HL-60 (cell line): ENCODE measurements at regions not wholly inside any gene's neighbourhood (a gene's known extent, or its start where the extent isn't known, plus 50 kb on each side); places are given as distances from the start of the nearest gene placed in this dataset.

Experiments used
- DNase-seq, 2 experiments: peaks; one replicate each; pipeline ENCODE4 v3.0.0-alpha.2; 2010 to 2020; ENCODE audit warnings: low read depth in 1 of 2, low spot score in 1 of 2
- H3K27ac ChIP-seq: fragments of 250-450 bp; sonication (Bioruptor Pico); replicated peaks from 2 replicates; pipeline ENCODE4 v1.5.1; 2020; ENCODE audit warnings: mild to moderate bottlenecking, moderate library complexity
- H3K27me3 ChIP-seq: fragments of 250-450 bp; sonication (Bioruptor Pico); 2 replicates; pipeline ENCODE4 v1.5.1; 2021; ENCODE audit warnings: mild to moderate bottlenecking, moderate library complexity; ENCODE audit not compliant: insufficient read depth, poor library complexity, severe bottlenecking
- H3K4me3 ChIP-seq: replicated peaks from 2 replicates; pipeline ENCODE4 v1.5.1; 2011; ENCODE audit warnings: mild to moderate bottlenecking, control low read depth, low read length; ENCODE audit not compliant: insufficient read depth
- GABPA ChIP-seq: IDR thresholded peaks from 2 replicates; pipeline ENCODE4 v1.6.1; 2012; ENCODE audit warnings: low read depth
- POLR2AphosphoS5 ChIP-seq: IDR thresholded peaks from 2 replicates; pipeline ENCODE4 v1.6.1; 2012; ENCODE audit warnings: low read depth
- SPI1 ChIP-seq: IDR thresholded peaks from 2 replicates; pipeline ENCODE4 v1.6.1; 2012; ENCODE audit warnings: low read depth, mild to moderate bottlenecking, borderline replicate concordance
- TF ChIP-seq, protein P1 (sequence below): IDR thresholded peaks from 2 replicates; pipeline ENCODE4 v1.6.1; 2012; ENCODE audit warnings: low read depth; ENCODE audit not compliant: insufficient replicate concordance
- TF ChIP-seq, protein P2 (sequence below): IDR thresholded peaks from one replicate; pipeline ENCODE4 v1.5.1; 2011; ENCODE audit warnings: low read length, control low read depth, inconsistent platforms; ENCODE audit not compliant: insufficient read depth

DNA sequence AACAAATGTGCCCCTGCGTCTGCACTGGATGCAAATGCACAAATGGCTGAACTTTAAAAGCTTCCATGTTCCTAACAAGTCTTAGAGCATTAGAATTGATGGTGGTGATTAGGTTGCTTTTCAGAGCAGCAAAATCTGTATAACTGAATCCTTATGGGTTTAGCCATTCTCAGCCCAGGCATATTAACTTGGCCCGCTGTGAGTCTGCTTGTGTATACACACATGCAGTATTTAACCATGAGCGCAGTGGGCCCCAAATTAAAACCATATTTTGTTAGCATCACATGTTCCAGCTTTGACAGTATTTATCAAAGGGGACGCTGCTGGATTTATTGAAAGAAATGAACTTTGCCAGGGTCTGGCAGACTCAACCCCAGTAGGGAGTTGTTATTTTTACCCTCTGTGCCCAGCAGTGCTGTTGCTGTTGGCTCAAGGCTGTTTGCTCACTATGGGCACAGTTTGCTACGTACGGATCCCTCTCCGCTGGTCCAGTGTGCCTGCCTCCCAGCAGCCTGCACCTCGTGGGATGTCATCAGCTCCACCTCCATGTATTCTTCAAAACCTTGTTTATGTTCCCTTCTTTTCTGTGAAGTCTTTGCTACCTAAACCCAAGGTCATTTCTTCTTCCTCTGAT, 144.7 kb downstream of the QRSL1 start:
- TF ChIP-seq GABPA (no peak), SPI1 (no peak), POLR2AphosphoS5 (no peak)
- TF ChIP-seq, protein P1, sequence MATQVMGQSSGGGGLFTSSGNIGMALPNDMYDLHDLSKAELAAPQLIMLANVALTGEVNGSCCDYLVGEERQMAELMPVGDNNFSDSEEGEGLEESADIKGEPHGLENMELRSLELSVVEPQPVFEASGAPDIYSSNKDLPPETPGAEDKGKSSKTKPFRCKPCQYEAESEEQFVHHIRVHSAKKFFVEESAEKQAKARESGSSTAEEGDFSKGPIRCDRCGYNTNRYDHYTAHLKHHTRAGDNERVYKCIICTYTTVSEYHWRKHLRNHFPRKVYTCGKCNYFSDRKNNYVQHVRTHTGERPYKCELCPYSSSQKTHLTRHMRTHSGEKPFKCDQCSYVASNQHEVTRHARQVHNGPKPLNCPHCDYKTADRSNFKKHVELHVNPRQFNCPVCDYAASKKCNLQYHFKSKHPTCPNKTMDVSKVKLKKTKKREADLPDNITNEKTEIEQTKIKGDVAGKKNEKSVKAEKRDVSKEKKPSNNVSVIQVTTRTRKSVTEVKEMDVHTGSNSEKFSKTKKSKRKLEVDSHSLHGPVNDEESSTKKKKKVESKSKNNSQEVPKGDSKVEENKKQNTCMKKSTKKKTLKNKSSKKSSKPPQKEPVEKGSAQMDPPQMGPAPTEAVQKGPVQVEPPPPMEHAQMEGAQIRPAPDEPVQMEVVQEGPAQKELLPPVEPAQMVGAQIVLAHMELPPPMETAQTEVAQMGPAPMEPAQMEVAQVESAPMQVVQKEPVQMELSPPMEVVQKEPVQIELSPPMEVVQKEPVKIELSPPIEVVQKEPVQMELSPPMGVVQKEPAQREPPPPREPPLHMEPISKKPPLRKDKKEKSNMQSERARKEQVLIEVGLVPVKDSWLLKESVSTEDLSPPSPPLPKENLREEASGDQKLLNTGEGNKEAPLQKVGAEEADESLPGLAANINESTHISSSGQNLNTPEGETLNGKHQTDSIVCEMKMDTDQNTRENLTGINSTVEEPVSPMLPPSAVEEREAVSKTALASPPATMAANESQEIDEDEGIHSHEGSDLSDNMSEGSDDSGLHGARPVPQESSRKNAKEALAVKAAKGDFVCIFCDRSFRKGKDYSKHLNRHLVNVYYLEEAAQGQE = no peak
- TF ChIP-seq, protein P2, sequence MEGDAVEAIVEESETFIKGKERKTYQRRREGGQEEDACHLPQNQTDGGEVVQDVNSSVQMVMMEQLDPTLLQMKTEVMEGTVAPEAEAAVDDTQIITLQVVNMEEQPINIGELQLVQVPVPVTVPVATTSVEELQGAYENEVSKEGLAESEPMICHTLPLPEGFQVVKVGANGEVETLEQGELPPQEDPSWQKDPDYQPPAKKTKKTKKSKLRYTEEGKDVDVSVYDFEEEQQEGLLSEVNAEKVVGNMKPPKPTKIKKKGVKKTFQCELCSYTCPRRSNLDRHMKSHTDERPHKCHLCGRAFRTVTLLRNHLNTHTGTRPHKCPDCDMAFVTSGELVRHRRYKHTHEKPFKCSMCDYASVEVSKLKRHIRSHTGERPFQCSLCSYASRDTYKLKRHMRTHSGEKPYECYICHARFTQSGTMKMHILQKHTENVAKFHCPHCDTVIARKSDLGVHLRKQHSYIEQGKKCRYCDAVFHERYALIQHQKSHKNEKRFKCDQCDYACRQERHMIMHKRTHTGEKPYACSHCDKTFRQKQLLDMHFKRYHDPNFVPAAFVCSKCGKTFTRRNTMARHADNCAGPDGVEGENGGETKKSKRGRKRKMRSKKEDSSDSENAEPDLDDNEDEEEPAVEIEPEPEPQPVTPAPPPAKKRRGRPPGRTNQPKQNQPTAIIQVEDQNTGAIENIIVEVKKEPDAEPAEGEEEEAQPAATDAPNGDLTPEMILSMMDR = no peak
- no peak for DNase-seq
- H3K27me3 ChIP-seq = no peaks in the 10 kb centered on the region
- H3K27ac ChIP-seq = no peak overlapping the region
- no peak overlapping the region for H3K4me3 ChIP-seq

DNA sequence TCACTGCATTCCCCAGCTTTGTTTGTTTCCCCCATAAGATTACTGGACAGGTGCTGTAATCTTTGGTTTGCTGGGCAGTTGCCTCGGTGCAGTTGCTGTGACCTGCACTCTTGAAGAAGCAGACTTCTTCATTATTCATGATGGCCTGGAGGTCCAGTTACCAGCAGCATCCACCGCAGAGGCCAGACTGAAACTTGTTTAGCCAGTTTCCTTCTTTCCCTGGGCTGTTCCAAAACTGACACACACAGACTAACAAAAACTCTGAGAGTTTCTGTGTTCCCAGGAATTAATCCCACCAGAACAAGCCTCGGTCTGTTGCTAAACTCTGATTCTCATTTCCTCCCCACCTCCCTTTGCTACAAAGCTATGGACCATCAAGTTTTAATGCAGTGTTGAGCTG, 144.1 kb downstream of the QRSL1 start:
- TF ChIP-seq SPI1 (no peak), GABPA (no peak), POLR2AphosphoS5 (no peak)
- TF ChIP-seq, protein P1 = no peak
- TF ChIP-seq, protein P2 = no peak
- no peak overlapping the region for H3K27ac ChIP-seq

DNA sequence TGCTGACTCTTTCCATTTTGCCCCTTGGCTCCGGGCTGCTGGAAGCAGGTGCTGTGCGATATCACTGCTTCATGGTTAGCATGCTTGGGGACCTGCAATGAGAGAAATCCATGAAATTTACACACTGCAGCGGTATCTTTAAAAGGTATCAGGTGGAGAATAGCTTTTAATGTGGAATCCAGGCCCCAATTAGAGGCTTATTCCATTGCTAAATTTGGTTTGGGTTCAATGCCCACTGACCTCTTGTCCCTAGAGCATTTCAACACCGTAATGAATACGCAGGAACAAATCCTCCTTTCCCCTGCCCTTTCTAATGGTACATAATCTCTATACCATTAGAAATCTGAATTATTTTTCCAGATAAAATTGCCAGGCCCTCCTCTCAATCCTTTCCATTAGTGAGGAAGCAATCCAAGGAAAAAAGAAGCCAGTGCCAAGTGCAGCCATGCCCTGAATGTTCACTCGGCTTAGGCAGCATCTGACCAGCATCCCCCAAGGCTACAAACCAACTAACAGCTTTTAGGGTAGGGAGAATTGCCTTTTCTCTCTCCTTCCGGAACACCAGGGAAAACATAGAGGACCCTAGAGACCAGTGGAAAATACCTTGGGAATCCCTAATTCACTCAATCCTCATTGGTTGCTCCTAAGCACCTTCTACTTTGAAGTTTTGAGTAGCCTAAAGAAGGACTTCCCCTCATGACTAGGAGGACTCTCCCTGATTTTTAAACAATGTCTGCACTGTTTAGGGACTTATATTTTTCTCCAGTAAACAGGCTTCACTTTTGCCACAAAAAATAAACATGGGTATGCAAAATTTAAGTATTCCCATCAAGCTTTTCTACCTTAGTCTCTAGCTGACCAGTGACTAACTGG, 143.1 kb downstream of the QRSL1 start:
- TF ChIP-seq, protein P2 = no peak
- TF ChIP-seq, protein P1 = no peak
- TF ChIP-seq GABPA = no peak
- TF ChIP-seq POLR2AphosphoS5 = no peak
- TF ChIP-seq SPI1 = no peak
- DNase-seq = no peak

More for the DNA sequence above, 144.1 kb downstream of the QRSL1 start:
- H3K27me3 ChIP-seq = no peaks in the 10 kb centered on the region
- H3K4me3 ChIP-seq = no peak overlapping the region
- no peak for DNase-seq

More for the DNA sequence above, 143.1 kb downstream of the QRSL1 start:
- no peaks in the 10 kb centered on the region for H3K27me3 ChIP-seq
- no peak overlapping the region for H3K4me3 ChIP-seq
- H3K27ac ChIP-seq = no peak overlapping the region
